ENCODE measurements at regions not wholly inside any gene's neighbourhood (a gene's known extent, or its start where the extent isn't known, plus 50 kb on each side); places are given as distances from the start of the nearest gene placed in this dataset.

- TF ChIP-seq CTCF (IDR thresholded peaks at IDR 0.05), result no peak
- Mint-ChIP-seq H3K27ac (no peak overlapping the region), H3K27me3 (ENCODE audit: low read depth, poor library complexity) (no peaks in the 10 kb centered on the region), H3K36me3 (ENCODE audit: low read depth) (no peaks in the 10 kb centered on the region), H3K4me3 (no peak overlapping the region), H3K4me1 (peaks cover 11% of the 10 kb centered on the region), H3K9me3 (no peaks in the 10 kb centered on the region)
- no peak for DNase-seq
Observed at GRCh38 chr2:153780241-153780640, 91.5 kb upstream of the GALNT13 start.

GRCh38 chr2:153786016-153786415 lies 85.7 kb upstream of the GALNT13 start:
- no peak overlapping the region for H3K4me3 Mint-ChIP-seq
- H3K9me3 Mint-ChIP-seq, result peaks cover 34% of the 10 kb centered on the region
- peaks cover 3% of the 10 kb centered on the region for H3K27me3 Mint-ChIP-seq (ENCODE audit: low read depth, poor library complexity)
- no peak for TF ChIP-seq CTCF (IDR thresholded peaks at IDR 0.05)
- DNase-seq, result no peak
- H3K4me1 Mint-ChIP-seq, result no peaks in the 10 kb centered on the region
- no peak overlapping the region for H3K27ac Mint-ChIP-seq
- peaks cover 5% of the 10 kb centered on the region for H3K36me3 Mint-ChIP-seq (ENCODE audit: low read depth)

- peaks cover 5% of the 10 kb centered on the region for H3K36me3 Mint-ChIP-seq (ENCODE audit: low read depth)
- H3K4me1 Mint-ChIP-seq, result no peaks in the 10 kb centered on the region
- no peak overlapping the region for H3K4me3 Mint-ChIP-seq
- H3K9me3 Mint-ChIP-seq, result peaks cover 41% of the 10 kb centered on the region
- DNase-seq, result no peak
- H3K27me3 Mint-ChIP-seq (ENCODE audit: low read depth, poor library complexity), result peaks cover 3% of the 10 kb centered on the region
- no peak overlapping the region for H3K27ac Mint-ChIP-seq
- no peak for TF ChIP-seq CTCF (IDR thresholded peaks at IDR 0.05)
Observed at GRCh38 chr2:153787612-153788011, 84.1 kb upstream of the GALNT13 start.

GRCh38 chr2:153802671-153803070 lies 69.1 kb upstream of the GALNT13 start:
- no peaks in the 10 kb centered on the region for H3K9me3 Mint-ChIP-seq
- no peaks in the 10 kb centered on the region for H3K27me3 Mint-ChIP-seq (ENCODE audit: low read depth, poor library complexity)
- H3K4me3 Mint-ChIP-seq, result no peak overlapping the region
- no peak for DNase-seq
- H3K36me3 Mint-ChIP-seq (ENCODE audit: low read depth), result no peaks in the 10 kb centered on the region
- H3K4me1 Mint-ChIP-seq, result no peaks in the 10 kb centered on the region
- TF ChIP-seq CTCF (IDR thresholded peaks at IDR 0.05), result no peak
- H3K27ac Mint-ChIP-seq, result no peak overlapping the region

GRCh38 chr2:153808679-153809078 lies 63.0 kb upstream of the GALNT13 start:
- H3K4me3 Mint-ChIP-seq, result no peak overlapping the region
- no peak for TF ChIP-seq CTCF (IDR thresholded peaks at IDR 0.05)
- H3K27ac Mint-ChIP-seq, result no peak overlapping the region
- no peaks in the 10 kb centered on the region for H3K27me3 Mint-ChIP-seq (ENCODE audit: low read depth, poor library complexity)
- no peaks in the 10 kb centered on the region for H3K4me1 Mint-ChIP-seq
- no peaks in the 10 kb centered on the region for H3K36me3 Mint-ChIP-seq (ENCODE audit: low read depth)
- no peak for DNase-seq
- H3K9me3 Mint-ChIP-seq, result no peaks in the 10 kb centered on the region

- no peaks in the 10 kb centered on the region for H3K36me3 Mint-ChIP-seq (ENCODE audit: low read depth)
- no peaks in the 10 kb centered on the region for H3K27me3 Mint-ChIP-seq (ENCODE audit: low read depth, poor library complexity)
- TF ChIP-seq CTCF (IDR thresholded peaks at IDR 0.05), result no peak
- DNase-seq, result no peak
- no peaks in the 10 kb centered on the region for H3K4me1 Mint-ChIP-seq
- H3K4me3 Mint-ChIP-seq, result no peak overlapping the region
- H3K27ac Mint-ChIP-seq, result no peak overlapping the region
- H3K9me3 Mint-ChIP-seq, result no peaks in the 10 kb centered on the region
Observed at GRCh38 chr2:153811516-153811915, 60.2 kb upstream of the GALNT13 start.

Data from nephron progenitor cell (in vitro differentiated cells).